Psoas muscle (tissue), 7 donors: ENCODE measurements at regions not wholly inside any gene's neighbourhood (a gene's known extent, or its start where the extent isn't known, plus 50 kb on each side); places are given as distances from the start of the nearest gene placed in this dataset.

Source experiments
- ATAC-seq, 4 donors: fragments of 200-7000 bp; cut with Tn5 transposase; one replicate each; pipeline ENCODE4 v1.9.1; 2020; ENCODE audit warnings: moderate library complexity in 3 of 4, mild to moderate bottlenecking in 2 of 4
- DNase-seq, 2 donors: peaks; one replicate each; pipeline ENCODE4 v3.0.0-alpha.2; 2020
- H3K27ac ChIP-seq: fragments of 200-600 bp; one replicate; pipeline ENCODE4 v1.8.0; 2022
- H3K27me3 ChIP-seq, 3 donors: fragments of 200-600 bp in 1 of 3; one replicate each; pipeline versions ENCODE4 v1.6.1 to v1.8.0; 2013 to 2022; ENCODE audit warnings: low read length in 2 of 3, mild to moderate bottlenecking in 2 of 3, moderate library complexity in 1 of 3; ENCODE audit not compliant: insufficient read depth in 3 of 3
- H3K36me3 ChIP-seq, 2 donors: fragments of 200-600 bp in 1 of 2; one replicate each; pipeline versions ENCODE4 v1.6.1 to v1.8.0; 2013 to 2022; ENCODE audit warnings: low read depth in 1 of 2, mild to moderate bottlenecking in 1 of 2, moderate library complexity in 1 of 2; ENCODE audit not compliant: insufficient read depth in 1 of 2
- H3K4me1 ChIP-seq: fragments of 200-600 bp; one replicate; pipeline ENCODE4 v1.8.0; 2022
- H3K4me3 ChIP-seq: fragments of 200-600 bp; one replicate; pipeline ENCODE4 v1.8.0; 2022; ENCODE audit warnings: mild to moderate bottlenecking
- H3K9me3 ChIP-seq: fragments of 200-600 bp; one replicate; pipeline ENCODE4 v1.8.0; 2022
- CTCF ChIP-seq: fragments of 200-600 bp; IDR thresholded peaks from one replicate; pipeline ENCODE4 v1.8.0; 2022; ENCODE audit warnings: antibody characterized with exemption
- WGBS, 3 donors: extraction: QIAGEN DNeasy Blood & Tissue Kit; methylation state at CpG; one replicate each; pipeline versions ENCODE4 v1.1.6 to v1.1.7; 2013; 5-methylcytosine and 5-hydroxymethylcytosine counted together
- intact Hi-C, 2 donors: fragments of 100-400 bp; cut with DNase I; formaldehyde crosslinking; loops; one replicate each; pipeline versions ENCODE4 v1.11.0 to v1.14.2; 2022
- donor health status: healthy with polysubstance abuse.
- donor health status: DM: no; HTN: no; CAD: no; lungs with moderate emphysema.
- donor health status: Bipolar disorder and iron deficiency.
- donor health status: healthy.
- donor health status: DM: yes; HTN: yes; CAD: no.
- donor health status: DM: no; HTN: no; CAD: no.
- donor health status: DM: yes; HTN: yes; CAD: no.

- H3K9me3 ChIP-seq, result no peaks in the 10 kb centered on the region
- no peaks in the 10 kb centered on the region for H3K27me3 ChIP-seq
- DNase-seq (no peak), ATAC-seq (no peak)
- no peak overlapping the region for H3K4me3 ChIP-seq
- TF ChIP-seq CTCF, result no peak
- H3K27ac ChIP-seq, result no peak overlapping the region
- intact Hi-C loops, result no loop called here
- WGBS, 3 donors, result 43 to 64% (median 48%) methylated on average over 3 of the region's 3 CpGs
- no peaks in the 10 kb centered on the region for H3K36me3 ChIP-seq
- no peaks in the 10 kb centered on the region for H3K4me1 ChIP-seq
These were observed 229.9 kb upstream of the STXBP5 start for GRCh38 chr6:146974351-146974750.

GRCh38 chr6:146975093-146975492 is 229.1 kb upstream of the STXBP5 start:
- H3K4me3 ChIP-seq, result no peak overlapping the region
- DNase-seq (no peak), ATAC-seq (no peak)
- intact Hi-C loops, result no loop called here
- H3K9me3 ChIP-seq, result no peaks in the 10 kb centered on the region
- no peaks in the 10 kb centered on the region for H3K27me3 ChIP-seq
- WGBS, 3 donors, result 58 to 74% (median 69%) methylated on average over 3 of the region's 3 CpGs
- no peaks in the 10 kb centered on the region for H3K4me1 ChIP-seq
- TF ChIP-seq CTCF, result no peak
- H3K36me3 ChIP-seq, result no peaks in the 10 kb centered on the region
- H3K27ac ChIP-seq, result no peak overlapping the region

GRCh38 chr6:146980900-146981329 is 223.3 kb upstream of the STXBP5 start:
- DNase-seq, result no peak
- WGBS, 3 donors, result 90 to 93% (median 92%) methylated on average over 4 of the region's 4 CpGs
- H3K27me3 ChIP-seq, result no peaks in the 10 kb centered on the region
- H3K36me3 ChIP-seq, result no peaks in the 10 kb centered on the region
- no peak for TF ChIP-seq CTCF
- no peaks in the 10 kb centered on the region for H3K9me3 ChIP-seq
- no peak for ATAC-seq
- intact Hi-C loops, result no loop called here
- no peaks in the 10 kb centered on the region for H3K4me1 ChIP-seq
- no peak overlapping the region for H3K27ac ChIP-seq
- no peak overlapping the region for H3K4me3 ChIP-seq

- H3K9me3 ChIP-seq, result peaks cover 3% of the 10 kb centered on the region
- no peak for TF ChIP-seq CTCF
- WGBS, 3 donors, result 83 to 87% (median 85%) methylated on average over 3 of the region's 3 CpGs
- no peaks in the 10 kb centered on the region for H3K36me3 ChIP-seq
- H3K27me3 ChIP-seq, result no peaks in the 10 kb centered on the region
- H3K4me3 ChIP-seq, result no peak overlapping the region
- DNase-seq (no peak), ATAC-seq (no peak)
- intact Hi-C loops, result no loop called here
- H3K27ac ChIP-seq, result no peak overlapping the region
- H3K4me1 ChIP-seq, result no peaks in the 10 kb centered on the region
These were observed 222.2 kb upstream of the STXBP5 start for GRCh38 chr6:146981981-146982380.

GRCh38 chr6:146984251-146984924 is 219.8 kb upstream of the STXBP5 start:
- intact Hi-C loops, result no loop called here
- peaks cover 9% of the 10 kb centered on the region for H3K9me3 ChIP-seq
- H3K36me3 ChIP-seq, result no peaks in the 10 kb centered on the region
- WGBS, 3 donors, result 62 to 65% (median 64%) methylated on average over 11 of the region's 11 CpGs
- no peak overlapping the region for H3K4me3 ChIP-seq
- no peak overlapping the region for H3K27ac ChIP-seq
- no peaks in the 10 kb centered on the region for H3K27me3 ChIP-seq
- DNase-seq (no peak), ATAC-seq (no peak)
- TF ChIP-seq CTCF, result no peak
- no peaks in the 10 kb centered on the region for H3K4me1 ChIP-seq
